Caki2 (cell line): ENCODE measurements at regions not wholly inside any gene's neighbourhood (a gene's known extent, or its start where the extent isn't known, plus 50 kb on each side); places are given as distances from the start of the nearest gene placed in this dataset.

Experiments used
- DNase-seq: peaks from one replicate; pipeline ENCODE4 v3.0.0-alpha.2; 2015; ENCODE audit warnings: low read depth
- in situ Hi-C: cut with HindIII; loops from 2 replicates; pipeline ENCODE4 v1.10.0; 2016; ENCODE audit warnings: low sequenced_read_pairs, low pct_unique_long_range_greater_than_20kb, mixed read lengths

GRCh38 chr4:162239992-162240769 is 76.4 kb upstream of the FSTL5 start:
- no peak for DNase-seq
- in situ Hi-C loops: no loop called here

- in situ Hi-C loops: no loop called here
- DNase-seq: no peak
Measured at GRCh38 chr4:162237676-162238075, 73.9 kb upstream of the FSTL5 start.

GRCh38 chr4:162234595-162234994 is 70.8 kb upstream of the FSTL5 start:
- in situ Hi-C loops: no loop called here
- DNase-seq: no peak

GRCh38 chr4:162232349-162232748 is 68.5 kb upstream of the FSTL5 start:
- no peak for DNase-seq
- in situ Hi-C loops: no loop called here

GRCh38 chr4:162229670-162230069 is 65.9 kb upstream of the FSTL5 start:
- peak; percentile 7 for DNase-seq
- in situ Hi-C loops: no loop called here

GRCh38 chr4:162221148-162221547 is 57.3 kb upstream of the FSTL5 start:
- in situ Hi-C loops: no loop called here
- no peak for DNase-seq
